A204.1 (cell line): ENCODE measurements at regions not wholly inside any gene's neighbourhood (a gene's known extent, or its start where the extent isn't known, plus 50 kb on each side); places are given as distances from the start of the nearest gene placed in this dataset.
A peak's percentile ranks its signal among the peaks of the same experiment; 100 is the strongest.
"Not testable (repeated sequence)": the region's sequence is repeated elsewhere in the genome, so short reads cannot be mapped to it uniquely, and the experiment has no call there.

ENCODE experiments used
- FAIRE-seq: peaks from 2 replicates; lab custom pipeline; 2012; peaks lifted over from hg19 to GRCh38; lab: Jason Lieb, UNC

- no peak for FAIRE-seq
These were observed 99.8 kb upstream of the B3GAT2 start for GRCh38 chr6:71056656-71057055.

DNA sequence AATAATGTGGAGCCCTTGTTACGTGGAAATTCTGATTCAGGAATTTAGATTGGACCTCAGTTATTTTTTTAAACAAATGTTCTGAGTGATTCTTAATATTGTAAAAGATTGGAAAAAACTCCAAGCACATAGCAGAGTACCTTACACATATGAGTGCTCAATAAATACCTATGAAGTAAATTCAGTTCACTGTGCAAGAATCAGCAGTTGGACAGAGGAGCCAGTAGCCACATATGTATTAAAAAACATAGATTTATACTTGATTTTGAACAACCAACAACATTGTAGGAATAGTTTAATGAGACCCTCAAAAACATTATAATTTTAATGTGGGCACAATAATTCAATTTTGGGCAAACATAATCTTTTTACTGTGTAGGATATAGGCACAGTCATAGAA is 109.3 kb upstream of the B3GAT2 start:
- no peak for FAIRE-seq

- no peak for FAIRE-seq
These were observed 111.0 kb upstream of the B3GAT2 start for GRCh38 chr6:71067816-71068215.

- FAIRE-seq = no peak
These were observed 115.6 kb upstream of the B3GAT2 start for GRCh38 chr6:71072508-71072907.

DNA sequence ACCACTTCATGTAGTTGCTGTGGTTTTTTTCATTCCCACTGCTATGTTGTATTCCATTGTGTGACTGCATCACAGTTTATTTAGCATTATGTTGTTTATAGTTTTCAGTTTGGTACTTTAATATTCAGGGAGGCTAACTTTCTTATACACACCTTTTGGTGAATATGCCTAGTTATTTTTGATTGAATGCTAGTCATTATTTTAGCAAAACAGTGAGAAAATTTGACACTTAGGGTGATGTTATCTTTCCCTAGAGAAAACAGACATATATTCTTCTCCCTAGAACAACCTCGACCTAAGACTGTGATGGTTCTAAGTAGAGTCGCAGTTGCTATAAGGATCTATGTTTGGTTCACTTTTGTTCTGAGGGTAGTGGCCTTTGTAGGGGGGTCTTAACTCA is 120.8 kb upstream of the B3GAT2 start:
- FAIRE-seq = no peak

DNA sequence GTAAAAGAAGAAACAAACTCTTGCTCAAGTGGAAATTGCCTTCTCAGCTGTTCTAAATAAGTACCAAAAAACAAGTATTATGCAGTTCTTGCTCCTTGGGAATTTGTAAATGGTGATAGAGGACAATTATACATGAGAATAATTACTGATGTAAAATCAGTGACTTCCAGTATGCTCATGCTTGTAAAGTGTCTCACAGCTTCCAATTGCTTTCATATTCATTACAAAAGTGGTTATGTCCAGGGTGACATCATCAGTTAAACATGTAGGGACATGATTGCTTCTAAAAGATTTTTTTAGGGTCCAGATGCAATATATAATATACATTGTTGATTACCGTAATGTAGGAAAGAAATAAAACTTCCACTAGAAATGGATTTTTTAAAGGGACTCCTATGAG is 122.8 kb upstream of the B3GAT2 start:
- FAIRE-seq = no peak

- no peak for FAIRE-seq
These were observed 123.3 kb upstream of the B3GAT2 start for GRCh38 chr6:71080133-71080532.

DNA sequence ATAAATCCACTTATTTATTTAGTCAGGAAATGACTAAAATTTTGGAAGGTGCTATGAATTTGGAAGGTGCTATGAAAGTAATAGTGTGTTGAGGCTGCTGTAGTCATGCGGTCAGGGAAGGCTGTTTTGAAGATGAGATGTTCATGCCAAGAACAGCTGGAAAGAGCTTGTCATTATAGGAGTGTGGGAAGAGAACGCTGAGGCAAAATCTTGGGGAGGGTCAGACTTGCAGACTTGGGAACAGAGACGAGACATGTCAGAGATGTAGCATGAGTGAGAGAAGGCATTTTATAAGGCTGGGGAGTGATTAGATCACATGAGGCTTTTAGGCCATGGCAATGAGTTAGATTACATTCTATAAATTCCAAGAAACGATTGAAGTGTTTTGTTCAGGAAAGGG is 124.0 kb upstream of the B3GAT2 start:
- no peak for FAIRE-seq

DNA sequence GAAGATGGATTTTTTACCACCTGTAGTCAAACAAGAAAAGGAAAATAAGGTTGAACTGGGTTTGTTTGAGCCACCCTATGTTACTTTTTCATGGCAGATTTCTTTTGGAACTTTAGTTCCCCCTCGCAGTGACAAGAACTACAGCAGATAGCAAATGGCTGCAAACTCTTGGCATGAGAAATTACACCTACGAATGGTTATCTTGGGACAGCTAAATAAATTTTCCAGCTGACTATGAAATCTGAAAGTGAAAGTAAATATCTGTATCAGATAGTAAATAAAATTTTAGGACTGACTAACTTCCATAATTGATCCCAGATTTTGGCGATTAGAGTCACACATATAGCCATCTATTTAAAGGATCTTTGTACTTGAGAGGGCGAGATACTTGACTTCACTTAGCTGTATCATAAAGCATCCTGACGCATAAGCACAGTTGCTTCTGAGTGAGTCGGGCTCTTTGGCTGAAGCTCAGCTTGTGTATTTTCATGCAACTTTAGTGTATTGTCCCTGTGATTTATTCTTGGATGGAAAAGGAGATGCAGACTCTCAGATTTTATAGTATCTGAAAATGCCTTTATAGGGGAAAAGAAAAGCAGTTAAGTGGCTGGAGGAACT is 125.3 kb upstream of the B3GAT2 start:
- no peak for FAIRE-seq

GRCh38 chr6:71083308-71083820 is 126.5 kb upstream of the B3GAT2 start:
- FAIRE-seq = no peak

DNA sequence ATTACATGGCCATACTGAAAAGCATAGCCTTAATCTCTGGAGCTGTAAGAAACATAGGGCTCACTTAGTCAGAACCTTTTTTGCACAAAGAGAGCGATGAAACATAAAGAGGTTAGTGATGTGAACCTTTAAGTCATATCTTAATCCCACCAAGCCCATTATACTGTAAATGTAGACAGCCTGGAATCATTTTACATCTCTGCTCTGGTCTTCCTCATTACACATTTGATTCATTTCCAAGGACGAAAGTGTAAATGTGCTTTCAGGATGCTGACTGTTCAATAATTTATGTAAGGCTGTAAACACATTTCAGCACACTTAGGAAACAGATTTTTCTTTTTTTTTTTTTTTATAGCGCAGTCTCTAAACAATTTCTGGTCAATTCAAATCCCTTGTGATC is 131.3 kb upstream of the B3GAT2 start:
- no peak for FAIRE-seq

GRCh38 chr6:71090217-71090616 is 133.4 kb upstream of the B3GAT2 start:
- FAIRE-seq = no peak

DNA sequence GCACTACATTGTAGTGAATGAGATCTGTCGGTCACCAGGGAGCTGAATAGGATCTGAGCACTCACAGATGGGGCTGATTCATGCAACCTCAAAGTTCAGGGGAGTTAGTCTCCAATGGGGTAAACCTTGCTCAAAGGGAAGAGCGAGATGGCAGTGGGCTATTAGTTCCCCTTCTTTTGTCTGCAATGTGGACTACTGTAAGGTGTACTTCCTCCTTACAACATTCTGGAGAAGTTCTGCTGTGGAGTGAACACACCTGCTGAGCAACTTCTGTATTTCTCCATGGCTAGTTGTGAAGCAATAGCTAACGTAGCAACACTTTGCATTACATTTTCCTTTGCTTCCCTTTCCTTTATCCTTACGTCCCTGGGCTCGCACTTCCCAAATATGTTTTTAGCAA is 134.3 kb upstream of the B3GAT2 start:
- no peak for FAIRE-seq

GRCh38 chr6:71091956-71092355 is 135.1 kb upstream of the B3GAT2 start:
- no peak for FAIRE-seq

DNA sequence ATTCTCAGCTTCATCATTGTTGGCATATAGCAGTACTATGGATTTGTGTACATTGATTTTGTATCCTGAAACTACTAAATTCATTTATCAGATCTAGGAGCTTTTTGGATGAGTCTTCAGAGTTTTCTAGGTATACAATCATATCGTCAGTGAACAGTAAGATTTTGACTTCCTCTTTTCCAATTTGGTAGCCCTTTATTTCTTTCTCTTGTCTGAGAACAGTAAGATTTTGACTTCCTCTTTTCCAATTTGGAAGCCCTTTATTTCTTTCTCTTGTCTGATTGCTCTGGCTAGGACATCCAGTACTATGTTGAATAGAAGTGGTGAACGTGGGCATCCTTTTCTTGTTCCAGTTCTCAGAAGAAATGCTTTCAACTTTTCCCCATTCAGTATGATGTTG is 140.4 kb upstream of the B3GAT2 start:
- not testable (repeated sequence) for FAIRE-seq

GRCh38 chr6:71099649-71100048 is 142.8 kb upstream of the B3GAT2 start:
- FAIRE-seq = no peak

GRCh38 chr6:71103130-71103529 is 146.3 kb upstream of the B3GAT2 start:
- FAIRE-seq = no peak

- no peak for FAIRE-seq
These were observed 146.8 kb upstream of the B3GAT2 start for GRCh38 chr6:71103641-71104040.

GRCh38 chr6:71106276-71106675 is 149.4 kb upstream of the B3GAT2 start:
- FAIRE-seq = no peak

- no peak for FAIRE-seq
These were observed 151.1 kb upstream of the B3GAT2 start for GRCh38 chr6:71107911-71108420.

DNA sequence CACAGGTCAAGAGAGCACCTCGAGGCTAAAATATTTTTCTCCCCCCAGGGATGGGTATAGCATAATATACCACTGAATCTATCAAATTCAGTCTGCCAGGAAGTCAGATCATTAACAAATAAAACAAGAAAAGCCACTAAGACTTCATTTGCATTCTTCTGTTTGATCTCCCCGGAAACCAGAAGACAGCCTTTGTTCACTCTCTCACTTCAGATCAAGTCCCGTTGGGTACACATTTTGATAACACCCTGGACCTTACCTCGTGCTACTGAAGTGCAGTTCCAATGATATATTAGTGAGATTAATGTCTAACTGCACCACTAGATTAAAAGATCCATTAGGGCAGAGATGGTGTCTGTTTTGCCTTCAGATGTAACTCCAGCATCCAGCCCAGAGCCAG is 157.7 kb upstream of the B3GAT2 start:
- no peak for FAIRE-seq

DNA sequence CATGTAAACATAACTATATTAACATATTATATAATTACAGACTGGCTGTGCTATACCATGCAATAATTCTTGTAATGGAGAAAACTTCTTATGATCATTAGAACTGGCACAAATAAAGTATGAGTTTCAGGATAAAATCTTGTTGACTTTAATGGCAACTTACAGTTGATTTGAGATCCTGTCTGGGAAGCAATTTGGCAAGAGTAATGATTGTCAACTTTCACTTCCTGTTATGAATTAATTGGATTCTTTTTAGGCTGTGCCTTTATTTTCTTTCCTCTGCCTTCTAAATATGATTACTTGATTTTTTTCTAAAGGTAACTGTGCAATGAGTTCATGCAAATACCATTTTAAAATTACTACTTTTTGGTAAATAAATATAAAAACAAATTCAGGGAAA is 158.1 kb upstream of the B3GAT2 start:
- peak; percentile 19 for FAIRE-seq

GRCh38 chr6:71119560-71119959 is 162.7 kb upstream of the B3GAT2 start:
- FAIRE-seq = no peak

GRCh38 chr6:71123051-71123450 is 165.6 kb upstream of the OGFRL1 start:
- FAIRE-seq = no peak

GRCh38 chr6:71124340-71124739 is 164.3 kb upstream of the OGFRL1 start:
- FAIRE-seq = no peak
